B cell (primary cell): ENCODE measurements at regions not wholly inside any gene's neighbourhood (a gene's known extent, or its start where the extent isn't known, plus 50 kb on each side); places are given as distances from the start of the nearest gene placed in this dataset.

Experiments
- ATAC-seq: fragments of 200-7000 bp; cut with Tn5 transposase; one replicate; pipeline ENCODE4 v1.10.0; 2021; ENCODE audit warnings: low read depth, mild to moderate bottlenecking, moderate number of reproducible peaks, moderate library complexity
- CTCF ChIA-PET: fragments of 350-600 bp; sonication (Branson Sonifier 250); formaldehyde crosslinking; loops from one replicate; lab custom pipeline; 2021; ENCODE audit warnings: antibody characterized with exemption, inconsistent platforms; lab: Charles Lee
- POLR2A ChIA-PET: fragments of 350-600 bp; sonication (Branson Sonifier 250); formaldehyde crosslinking; loops from one replicate; lab custom pipeline; 2021; ENCODE audit warnings: antibody characterized with exemption; lab: Charles Lee
- DNase-seq: peaks from one replicate; pipeline ENCODE4 v3.0.0; 2013
- H2AFZ ChIP-seq: 2 replicates; pipeline ENCODE4 v1.6.1; 2012; ENCODE audit warnings: mild to moderate bottlenecking, low read depth, low read length; ENCODE audit not compliant: insufficient read depth, poor library complexity, severe bottlenecking
- H3K27ac ChIP-seq, 2 donors: 1 replicate in 1 of 2; 2 replicates in 1 of 2; pipeline ENCODE4 v1.5.1; 2012 to 2013; ENCODE audit warnings: low read length in 2 of 2, mild to moderate bottlenecking in 2 of 2, moderate library complexity in 1 of 2
- H3K27me3 ChIP-seq, 4 experiments: fragments of 200-600 bp in 1 of 4; sonication (generic) in 1 of 4; replicated peaks in 1 of 4; 1 replicate in 2 of 4; 2 replicates in 2 of 4; pipeline versions ENCODE4 v1.6.1 to v1.7.0; 2013 to 2016; ENCODE audit warnings: low read length in 3 of 4, mild to moderate bottlenecking in 2 of 4, mixed read lengths in 1 of 4, moderate library complexity in 1 of 4; ENCODE audit not compliant: insufficient read depth in 4 of 4, control insufficient read depth in 3 of 4; ENCODE audit errors: control extremely low read depth in 1 of 4
- H3K36me3 ChIP-seq, 2 experiments: replicated peaks in 1 of 2; 1 replicate in 1 of 2; 2 replicates in 1 of 2; pipeline versions ENCODE4 v1.6.1 to v1.7.1; 2013; ENCODE audit warnings: low read length in 1 of 2; ENCODE audit not compliant: insufficient read depth in 2 of 2, control insufficient read depth in 1 of 2; ENCODE audit errors: control extremely low read depth in 1 of 2, extremely low read depth in 1 of 2
- H3K4me1 ChIP-seq, 2 donors: fragments of 200-600 bp in 1 of 2; sonication (generic) in 1 of 2; 1 replicate in 1 of 2; 2 replicates in 1 of 2; pipeline versions ENCODE4 v1.5.1 to v1.6.1; 2013 to 2017; ENCODE audit warnings: low read length in 2 of 2; ENCODE audit not compliant: control insufficient read depth in 2 of 2, insufficient read depth in 2 of 2
- H3K4me2 ChIP-seq: replicated peaks from 2 replicates; pipeline ENCODE3; 2012; ENCODE audit warnings: mild to moderate bottlenecking, low read depth, low read length; ENCODE audit not compliant: poor library complexity, severe bottlenecking
- H3K4me3 ChIP-seq, 5 experiments: fragments of 200-600 bp in 1 of 5; sonication (generic) in 1 of 5; 1 replicate in 3 of 5; 2 replicates in 2 of 5; pipeline versions ENCODE4 v1.5.1 to v1.7.0; 2011 to 2016; ENCODE audit warnings: low read length in 4 of 5, mild to moderate bottlenecking in 4 of 5, low read depth in 2 of 5, control low read depth in 1 of 5, moderate library complexity in 1 of 5; ENCODE audit not compliant: insufficient read depth in 1 of 5; ENCODE audit errors: control extremely low read depth in 1 of 5, extremely low read depth in 1 of 5
- H3K79me2 ChIP-seq: fragments of 200-600 bp; sonication (generic); one replicate; pipeline ENCODE4 v1.6.0; 2016; ENCODE audit warnings: low read length; ENCODE audit not compliant: control insufficient read depth, insufficient read depth
- H3K9ac ChIP-seq: fragments of 200-600 bp; sonication (generic); 2 replicates; pipeline ENCODE4 v1.6.1; 2017; ENCODE audit warnings: mild to moderate bottlenecking, low read length, moderate library complexity
- H3K9me3 ChIP-seq, 3 donors: one replicate each; pipeline versions ENCODE4 v1.6.1 to v1.7.1; 2013; ENCODE audit warnings: low read length in 2 of 3; ENCODE audit not compliant: control insufficient read depth in 2 of 3, insufficient read depth in 1 of 3; ENCODE audit errors: control extremely low read depth in 1 of 3
- H4K20me1 ChIP-seq: 2 replicates; pipeline ENCODE4 v1.6.0; 2012; ENCODE audit warnings: mild to moderate bottlenecking, low read length; ENCODE audit not compliant: insufficient read depth, control insufficient read depth, poor library complexity, severe bottlenecking
- H3K27ac Mint-ChIP-seq: one replicate; pipeline ENCODE4 v1.8.0; 2021; ENCODE audit warnings: mixed read lengths
- H3K27me3 Mint-ChIP-seq: one replicate; pipeline ENCODE4 v1.8.0; 2021; ENCODE audit warnings: mixed read lengths
- H3K4me1 Mint-ChIP-seq: one replicate; pipeline ENCODE4 v1.8.0; 2021; ENCODE audit warnings: mixed read lengths
- H3K4me3 Mint-ChIP-seq: one replicate; pipeline ENCODE4 v1.8.0; 2021; ENCODE audit warnings: mixed read lengths
- H3K9me3 Mint-ChIP-seq: one replicate; pipeline ENCODE4 v1.8.0; 2022; ENCODE audit warnings: mixed read lengths; ENCODE audit not compliant: insufficient read depth
- EZH2 ChIP-seq: IDR thresholded peaks from 2 replicates; pipeline ENCODE4 v1.6.1; 2012; ENCODE audit warnings: borderline replicate concordance, low read depth, mild to moderate bottlenecking, moderate library complexity, low read length; ENCODE audit not compliant: insufficient read depth, poor library complexity, severe bottlenecking
- WGBS: methylation state at CpG from one replicate; pipeline ENCODE4 v1.1.5; 2013; ENCODE audit warnings: missing lambda C conversion rate; ENCODE audit not compliant: insufficient coverage; 5-methylcytosine and 5-hydroxymethylcytosine counted together
- intact Hi-C: fragments of 100-400 bp; cut with micrococcal nuclease; formaldehyde crosslinking; loops from one replicate; pipeline ENCODE4 v1.10.0; 2022
- TF ChIP-seq, protein P1 (sequence below): fragments of 200-600 bp; IDR thresholded peaks from one replicate; pipeline ENCODE4 v1.8.0; 2022; ENCODE audit warnings: antibody characterized with exemption, mild to moderate bottlenecking

GRCh38 chr14:94921882-94922585 lies 152.1 kb upstream of the GSC start:
- H3K4me1 ChIP-seq, result no peaks in the 10 kb centered on the region
- DNase-seq (no peak), ATAC-seq (no peak)
- CTCF ChIA-PET, result no interaction called here
- POLR2A ChIA-PET, result no interaction called here
- H3K79me2 ChIP-seq, result no peaks in the 10 kb centered on the region
- H3K27me3 ChIP-seq, result no peaks in the 10 kb centered on the region
- H2AFZ ChIP-seq, result no peak overlapping the region
- no peak overlapping the region for H3K4me2 ChIP-seq
- TF ChIP-seq EZH2, result no peak
- TF ChIP-seq, protein P1, sequence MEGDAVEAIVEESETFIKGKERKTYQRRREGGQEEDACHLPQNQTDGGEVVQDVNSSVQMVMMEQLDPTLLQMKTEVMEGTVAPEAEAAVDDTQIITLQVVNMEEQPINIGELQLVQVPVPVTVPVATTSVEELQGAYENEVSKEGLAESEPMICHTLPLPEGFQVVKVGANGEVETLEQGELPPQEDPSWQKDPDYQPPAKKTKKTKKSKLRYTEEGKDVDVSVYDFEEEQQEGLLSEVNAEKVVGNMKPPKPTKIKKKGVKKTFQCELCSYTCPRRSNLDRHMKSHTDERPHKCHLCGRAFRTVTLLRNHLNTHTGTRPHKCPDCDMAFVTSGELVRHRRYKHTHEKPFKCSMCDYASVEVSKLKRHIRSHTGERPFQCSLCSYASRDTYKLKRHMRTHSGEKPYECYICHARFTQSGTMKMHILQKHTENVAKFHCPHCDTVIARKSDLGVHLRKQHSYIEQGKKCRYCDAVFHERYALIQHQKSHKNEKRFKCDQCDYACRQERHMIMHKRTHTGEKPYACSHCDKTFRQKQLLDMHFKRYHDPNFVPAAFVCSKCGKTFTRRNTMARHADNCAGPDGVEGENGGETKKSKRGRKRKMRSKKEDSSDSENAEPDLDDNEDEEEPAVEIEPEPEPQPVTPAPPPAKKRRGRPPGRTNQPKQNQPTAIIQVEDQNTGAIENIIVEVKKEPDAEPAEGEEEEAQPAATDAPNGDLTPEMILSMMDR, result no peak
- H3K9me3 ChIP-seq, result peaks cover 0 to 28% (median 0%) of the 10 kb centered on the region in 3 donors
- Mint-ChIP-seq H3K4me3 (no peak overlapping the region), H3K9me3 (peaks cover 5% of the 10 kb centered on the region), H3K27ac (no peak overlapping the region), H3K4me1 (no peaks in the 10 kb centered on the region), H3K27me3 (peaks cover 2% of the 10 kb centered on the region)
- no peaks in the 10 kb centered on the region for H3K36me3 ChIP-seq
- H4K20me1 ChIP-seq, result no peaks in the 10 kb centered on the region
- no peak overlapping the region for H3K4me3 ChIP-seq
- 97% methylated on average over 11 of the region's 15 CpGs for WGBS
- no peak overlapping the region for H3K9ac ChIP-seq
- no peak overlapping the region for H3K27ac ChIP-seq
- intact Hi-C loops, result no loop called here

DNA sequence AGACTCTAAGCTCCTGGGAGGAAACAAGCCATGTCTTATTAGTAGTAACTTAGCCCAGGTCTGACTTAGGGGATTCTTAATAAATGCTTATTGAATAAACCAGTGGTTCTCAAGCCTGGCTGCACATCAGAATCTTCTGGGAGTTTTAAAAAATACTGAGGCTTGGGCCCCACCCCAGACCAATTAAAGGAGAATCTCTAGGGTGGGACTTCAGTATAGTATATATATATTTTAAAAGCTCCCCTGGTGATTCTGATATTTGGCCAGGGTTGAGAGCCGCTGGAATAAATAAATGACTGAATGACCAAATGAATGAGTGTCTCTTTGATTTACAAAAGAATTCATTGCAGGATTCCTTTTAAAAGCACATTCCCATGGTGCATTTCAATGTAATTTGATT lies 151.5 kb upstream of the GSC start:
- Mint-ChIP-seq H3K27me3 (peaks cover 7% of the 10 kb centered on the region), H3K4me1 (no peaks in the 10 kb centered on the region), H3K9me3 (peaks cover 5% of the 10 kb centered on the region), H3K27ac (no peak overlapping the region), H3K4me3 (no peak overlapping the region)
- H3K36me3 ChIP-seq, result no peaks in the 10 kb centered on the region
- TF ChIP-seq, protein P1, result no peak
- TF ChIP-seq EZH2, result no peak
- H4K20me1 ChIP-seq, result no peaks in the 10 kb centered on the region
- ATAC-seq (no peak), DNase-seq (no peak)
- ChIA-PET CTCF (no interaction called here), POLR2A (no interaction called here)
- H3K4me3 ChIP-seq, result no peak overlapping the region
- H2AFZ ChIP-seq, result no peak overlapping the region
- H3K27ac ChIP-seq, result no peak overlapping the region
- H3K79me2 ChIP-seq, result no peaks in the 10 kb centered on the region
- peaks cover 0 to 28% (median 0%) of the 10 kb centered on the region in 3 donors for H3K9me3 ChIP-seq
- no peak overlapping the region for H3K9ac ChIP-seq
- H3K27me3 ChIP-seq, result no peaks in the 10 kb centered on the region
- no peak overlapping the region for H3K4me2 ChIP-seq
- intact Hi-C loops, result no loop called here
- H3K4me1 ChIP-seq, result no peaks in the 10 kb centered on the region
- no CpG with 5 or more reads among the region's 1 CpG for WGBS
